Stimulated activated naive B cell treated with anti-CD40 and anti-IgM and Interleukin-4, amounts not matched to agents 10 μg/mL and 1 μg/mL and 100 μg/mL, for 72 hours (primary cell): ENCODE measurements at regions not wholly inside any gene's neighbourhood (a gene's known extent, or its start where the extent isn't known, plus 50 kb on each side); places are given as distances from the start of the nearest gene placed in this dataset.

Experiments
- ATAC-seq, 2 donors: fragments of 150-1000 bp; cut with Tn5 transposase; replicated peaks; 2 replicates each; pipeline ENCODE4 v1.10.0; 2021; ENCODE audit warnings: moderate library complexity in 1 of 2
- DNase-seq: peaks from one replicate; pipeline ENCODE4 v3.0.0; 2021
- H3K27ac Mint-ChIP-seq: one replicate; pipeline ENCODE4 v1.8.0; 2022; ENCODE audit warnings: mild to moderate bottlenecking, mixed read lengths
- H3K27me3 Mint-ChIP-seq, 2 donors: one replicate each; pipeline ENCODE4 v1.8.0; 2022; ENCODE audit warnings: mixed read lengths in 2 of 2
- H3K36me3 Mint-ChIP-seq, 2 donors: one replicate each; pipeline ENCODE4 v1.8.0; 2022; ENCODE audit warnings: mixed read lengths in 2 of 2, mild to moderate bottlenecking in 1 of 2
- H3K4me1 Mint-ChIP-seq, 2 donors: one replicate each; pipeline ENCODE4 v1.8.0; 2022; ENCODE audit warnings: mixed read lengths in 2 of 2, mild to moderate bottlenecking in 1 of 2
- H3K4me3 Mint-ChIP-seq, 2 donors: one replicate each; pipeline ENCODE4 v1.8.0; 2022; ENCODE audit warnings: mild to moderate bottlenecking in 2 of 2, mixed read lengths in 2 of 2, moderate library complexity in 1 of 2
- H3K9me3 Mint-ChIP-seq, 2 donors: one replicate each; pipeline ENCODE4 v1.8.0; 2022; ENCODE audit warnings: mixed read lengths in 2 of 2, mild to moderate bottlenecking in 1 of 2

DNA sequence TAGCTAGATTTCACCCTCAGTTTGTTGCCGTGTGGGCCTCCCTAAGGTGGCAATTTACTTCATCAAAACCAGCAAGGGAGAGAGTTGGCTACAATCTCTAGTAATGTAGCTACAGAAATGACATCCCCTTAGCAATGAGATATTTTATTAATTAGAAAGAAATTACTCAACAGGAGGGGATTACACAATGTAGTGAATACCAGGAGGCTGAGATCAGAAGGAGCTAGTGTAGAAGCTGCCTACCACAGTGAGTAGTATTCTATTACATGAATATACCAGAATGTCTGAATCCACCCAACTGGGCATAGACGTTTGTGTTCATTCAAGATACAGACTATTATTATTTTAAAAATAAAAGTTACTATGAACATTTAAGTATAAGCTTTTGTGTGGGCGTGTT, 868.2 kb upstream of the CXADR start:
- H3K4me3 Mint-ChIP-seq = no peak overlapping the region
- no peaks in the 10 kb centered on the region for H3K27me3 Mint-ChIP-seq
- ATAC-seq (no peak), DNase-seq (no peak)
- no peaks in the 10 kb centered on the region for H3K36me3 Mint-ChIP-seq
- H3K4me1 Mint-ChIP-seq = no peaks in the 10 kb centered on the region
- no peak overlapping the region for H3K27ac Mint-ChIP-seq
- peaks cover 0 to 7% of the 10 kb centered on the region in 2 donors for H3K9me3 Mint-ChIP-seq

DNA sequence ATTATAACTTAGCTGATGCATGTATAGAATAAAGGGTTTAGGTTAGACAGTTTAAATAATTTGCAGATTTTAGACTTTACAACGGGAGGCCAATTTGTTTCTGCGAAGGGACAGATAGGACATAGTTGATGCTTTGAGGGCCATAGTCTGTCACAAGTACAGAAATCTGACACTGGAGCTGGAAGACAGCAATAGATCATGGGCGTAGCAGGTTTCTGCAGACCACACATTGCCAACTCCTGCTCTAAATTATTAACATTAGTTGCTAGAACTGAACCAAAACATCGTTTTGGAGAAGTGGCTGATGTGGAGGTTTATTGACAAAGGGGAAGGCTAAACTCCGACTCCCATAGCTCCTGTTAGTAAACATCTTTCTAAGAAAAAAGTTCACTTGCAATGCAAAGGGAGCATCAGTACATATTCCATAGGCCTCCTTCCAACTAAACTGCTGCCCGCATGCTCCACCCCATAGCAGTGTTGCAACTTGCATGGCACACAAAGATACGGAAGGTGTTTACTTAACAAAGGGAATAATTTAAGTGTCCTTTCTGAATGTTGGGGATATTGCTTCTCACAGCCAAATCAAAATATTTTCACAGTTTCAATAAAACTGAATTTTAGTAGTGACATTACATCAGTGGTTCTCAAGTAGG, 862.0 kb upstream of the CXADR start:
- DNase-seq (no peak), ATAC-seq (no peak)
- H3K27me3 Mint-ChIP-seq = no peaks in the 10 kb centered on the region
- no peak overlapping the region for H3K27ac Mint-ChIP-seq
- H3K4me3 Mint-ChIP-seq = no peak overlapping the region
- H3K36me3 Mint-ChIP-seq = no peaks in the 10 kb centered on the region
- no peaks in the 10 kb centered on the region for H3K4me1 Mint-ChIP-seq
- peaks cover 1 to 3% of the 10 kb centered on the region in 2 donors for H3K9me3 Mint-ChIP-seq

DNA sequence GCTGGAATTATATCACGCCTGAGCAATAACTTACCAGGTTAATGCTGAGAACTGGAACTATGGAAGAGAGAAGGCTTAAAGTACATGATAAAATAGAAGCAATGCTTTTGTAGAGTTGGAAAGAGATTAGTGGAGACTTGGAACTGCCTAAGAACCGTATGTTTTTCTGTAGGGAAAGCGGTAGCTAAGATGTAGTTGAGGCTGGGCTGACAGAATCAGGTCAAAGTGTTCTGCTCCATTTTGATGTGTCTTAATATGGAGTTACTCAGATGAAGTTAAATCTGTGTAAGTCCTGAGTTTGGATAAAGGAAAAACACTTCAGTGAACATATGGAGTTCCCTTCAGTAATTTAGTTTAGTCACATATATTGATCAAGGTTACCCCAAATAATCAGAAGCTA, 860.9 kb upstream of the CXADR start:
- no peak overlapping the region for H3K4me3 Mint-ChIP-seq
- H3K27me3 Mint-ChIP-seq = no peaks in the 10 kb centered on the region
- no peak overlapping the region for H3K27ac Mint-ChIP-seq
- ATAC-seq (no peak), DNase-seq (no peak)
- H3K4me1 Mint-ChIP-seq = no peaks in the 10 kb centered on the region
- no peaks in the 10 kb centered on the region for H3K36me3 Mint-ChIP-seq
- peaks cover 1 to 3% of the 10 kb centered on the region in 2 donors for H3K9me3 Mint-ChIP-seq

DNA sequence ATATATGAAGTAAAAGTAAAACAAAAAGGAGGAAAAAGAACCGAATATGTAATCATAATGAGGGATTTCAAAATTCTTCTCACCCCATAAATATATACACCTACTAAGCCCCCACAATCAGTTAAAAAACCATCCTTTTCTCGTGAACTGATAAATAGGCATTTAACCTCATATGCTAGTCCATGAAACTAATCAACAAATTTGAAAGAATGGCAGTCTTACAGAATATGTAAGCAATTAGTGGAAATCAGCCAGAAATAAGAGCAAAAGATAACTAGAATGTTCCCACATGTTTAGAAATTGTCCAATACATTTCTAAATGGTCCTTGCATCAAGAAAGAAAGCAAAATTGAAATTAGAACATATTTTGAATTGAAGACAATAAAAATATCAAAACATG, 849.4 kb upstream of the CXADR start:
- Mint-ChIP-seq H3K27ac (no peak overlapping the region), H3K36me3 (no peaks in the 10 kb centered on the region), H3K9me3 (peaks cover 0 to 2% of the 10 kb centered on the region in 2 donors), H3K4me3 (no peak overlapping the region), H3K4me1 (no peaks in the 10 kb centered on the region), H3K27me3 (no peaks in the 10 kb centered on the region)
- ATAC-seq (no peak), DNase-seq (no peak)

DNA sequence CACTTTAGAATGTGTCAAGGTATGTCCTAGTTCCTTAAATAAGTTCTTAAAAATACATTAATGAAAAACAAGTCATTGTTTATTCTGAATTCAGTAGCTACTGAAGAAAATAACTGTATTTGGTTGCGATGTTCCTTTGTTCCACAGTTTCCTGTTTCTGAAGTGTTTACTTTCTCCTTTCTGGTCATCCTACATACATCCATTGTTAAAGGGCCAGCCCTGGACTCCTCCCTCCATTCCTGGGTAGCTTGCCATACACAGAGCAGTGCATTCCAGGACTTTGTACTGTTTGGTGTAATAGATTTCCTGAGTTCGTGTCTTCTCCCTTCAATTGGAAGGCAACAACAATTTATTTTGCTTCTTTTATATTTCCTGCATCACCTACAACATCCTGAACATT, 845.4 kb upstream of the CXADR start:
- H3K9me3 Mint-ChIP-seq = peaks cover 0 to 2% of the 10 kb centered on the region in 2 donors
- no peak overlapping the region for H3K4me3 Mint-ChIP-seq
- H3K27me3 Mint-ChIP-seq = no peaks in the 10 kb centered on the region
- DNase-seq (no peak), ATAC-seq (no peak)
- no peaks in the 10 kb centered on the region for H3K36me3 Mint-ChIP-seq
- H3K27ac Mint-ChIP-seq = no peak overlapping the region
- H3K4me1 Mint-ChIP-seq = no peaks in the 10 kb centered on the region

DNA sequence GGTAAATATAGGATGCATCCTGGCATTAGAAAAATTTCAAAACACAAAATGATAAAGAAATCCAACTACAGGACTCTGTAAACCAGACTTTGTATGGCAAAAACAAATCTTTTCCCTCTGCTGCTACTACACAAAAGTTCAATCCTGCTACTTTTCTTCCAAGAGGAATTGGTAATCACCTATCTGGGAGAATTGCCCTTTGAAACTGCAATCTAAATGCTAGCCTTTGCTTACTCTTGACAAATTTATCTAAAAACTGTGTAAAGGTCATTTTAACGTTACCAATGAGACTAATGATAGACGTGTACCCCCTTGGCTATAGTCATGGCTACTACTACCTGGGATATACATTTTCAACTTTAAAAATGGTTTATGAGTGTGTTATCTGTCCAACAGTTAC, 837.9 kb upstream of the CXADR start:
- no peaks in the 10 kb centered on the region for H3K4me1 Mint-ChIP-seq
- no peaks in the 10 kb centered on the region for H3K36me3 Mint-ChIP-seq
- H3K4me3 Mint-ChIP-seq = no peak overlapping the region
- DNase-seq (no peak), ATAC-seq (no peak)
- H3K27ac Mint-ChIP-seq = no peak overlapping the region
- peaks cover 0 to 1% of the 10 kb centered on the region in 2 donors for H3K9me3 Mint-ChIP-seq
- H3K27me3 Mint-ChIP-seq = no peaks in the 10 kb centered on the region

DNA sequence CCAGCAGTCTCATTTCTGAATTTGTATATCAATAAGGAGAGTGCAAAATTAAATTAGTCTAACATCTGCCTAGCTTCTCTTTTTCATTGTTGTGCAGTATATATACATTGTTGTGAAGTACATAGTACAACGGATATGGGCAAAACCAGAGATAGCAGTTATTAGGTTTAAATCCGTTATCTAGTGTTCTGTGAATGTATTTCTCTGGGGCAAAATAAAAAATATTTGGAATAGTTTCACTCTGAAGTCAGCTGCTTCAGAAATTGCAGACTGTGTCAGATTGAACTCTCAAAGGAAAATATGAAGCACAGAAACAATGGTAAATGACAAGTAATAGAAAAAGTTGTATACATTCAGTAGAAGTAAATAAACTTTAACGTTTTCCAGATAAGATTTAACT, 836.5 kb upstream of the CXADR start:
- Mint-ChIP-seq H3K27me3 (no peaks in the 10 kb centered on the region), H3K9me3 (peaks cover 0 to 3% of the 10 kb centered on the region in 2 donors), H3K36me3 (no peaks in the 10 kb centered on the region), H3K27ac (no peak overlapping the region), H3K4me1 (no peaks in the 10 kb centered on the region), H3K4me3 (no peak overlapping the region)
- ATAC-seq = no peak
- no peak for DNase-seq

DNA sequence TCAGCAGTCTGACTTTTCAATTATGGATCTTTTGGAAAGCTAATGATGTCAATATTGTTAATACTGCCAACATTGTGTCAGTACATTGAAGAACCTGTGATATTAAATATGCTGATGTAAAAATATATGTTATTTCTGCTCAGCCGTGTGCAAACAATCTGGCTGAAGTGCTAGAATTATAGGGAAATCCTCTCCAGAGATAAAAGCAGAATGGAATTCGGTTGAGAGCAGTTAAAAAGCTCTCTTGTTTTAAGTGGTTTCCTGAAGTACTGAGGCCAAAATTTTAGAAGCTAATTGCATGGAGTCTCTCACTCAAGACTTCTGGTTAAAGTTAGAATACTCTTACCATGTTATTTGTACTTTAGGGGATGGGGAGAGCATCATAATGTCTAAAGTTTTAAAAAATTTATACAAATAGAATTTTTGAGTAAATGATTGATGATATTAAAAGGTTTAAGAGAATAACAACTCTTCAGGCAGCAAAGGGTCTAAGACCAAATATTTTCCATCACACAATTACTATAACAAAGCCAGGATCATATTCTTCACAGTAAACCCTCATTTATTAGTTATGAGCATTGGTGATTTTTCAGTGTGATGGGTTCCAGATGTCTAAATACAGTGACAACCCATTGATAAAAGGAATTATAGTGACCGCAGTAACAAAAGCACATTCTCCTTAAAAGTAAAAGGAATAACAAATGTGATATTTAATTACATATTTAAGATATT, 834.2 kb upstream of the CXADR start:
- Mint-ChIP-seq H3K36me3 (no peaks in the 10 kb centered on the region), H3K4me3 (no peak overlapping the region), H3K4me1 (no peaks in the 10 kb centered on the region), H3K27ac (no peak overlapping the region), H3K9me3 (peaks cover 0 to 6% of the 10 kb centered on the region in 2 donors), H3K27me3 (no peaks in the 10 kb centered on the region)
- ATAC-seq (no peak), DNase-seq (no peak)

DNA sequence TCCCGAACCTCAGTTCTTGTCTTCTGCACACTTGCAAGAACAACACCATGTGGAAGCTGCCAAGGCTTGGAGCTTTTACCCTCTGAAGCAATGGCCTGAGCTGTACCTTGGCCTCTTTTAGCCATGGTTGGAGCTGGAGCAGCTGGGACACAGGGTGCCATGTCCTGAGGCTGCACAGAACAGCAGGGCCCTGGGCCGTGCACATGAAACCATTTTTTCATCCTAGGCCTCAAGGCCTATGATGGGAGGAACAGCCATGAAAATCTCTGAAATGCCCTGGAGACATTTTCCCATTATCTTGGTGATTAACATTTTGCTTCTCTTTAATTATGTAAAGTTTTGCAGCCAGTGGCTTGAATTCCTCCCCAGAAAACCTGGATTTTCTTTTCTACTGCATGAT, 817.8 kb upstream of the CXADR start:
- no peaks in the 10 kb centered on the region for H3K4me1 Mint-ChIP-seq
- H3K4me3 Mint-ChIP-seq = no peak overlapping the region
- no peak for ATAC-seq
- peaks cover 13 to 15% of the 10 kb centered on the region in 2 donors for H3K9me3 Mint-ChIP-seq
- H3K27me3 Mint-ChIP-seq = no peaks in the 10 kb centered on the region
- H3K36me3 Mint-ChIP-seq = no peaks in the 10 kb centered on the region
- no peak for DNase-seq
- no peak overlapping the region for H3K27ac Mint-ChIP-seq

DNA sequence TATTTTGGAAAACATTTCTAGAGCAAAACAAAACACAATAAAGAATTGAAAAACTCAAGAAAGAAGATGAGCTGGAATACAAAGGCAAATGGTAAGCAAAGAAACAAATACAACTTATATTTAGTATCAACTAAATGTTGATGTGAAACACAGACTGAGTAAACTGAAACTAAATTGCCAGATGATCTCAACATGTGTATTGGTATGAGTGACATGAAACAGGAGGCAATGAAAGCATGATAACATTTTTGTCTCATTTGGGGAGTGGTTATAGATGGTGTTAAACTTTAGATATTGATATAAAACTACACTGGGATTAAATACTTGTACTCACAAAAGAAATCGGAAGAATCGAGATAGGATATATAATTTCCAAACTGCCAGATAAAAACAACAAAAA, 805.6 kb upstream of the CXADR start:
- Mint-ChIP-seq H3K36me3 (no peaks in the 10 kb centered on the region), H3K4me1 (no peaks in the 10 kb centered on the region), H3K27me3 (no peaks in the 10 kb centered on the region), H3K4me3 (no peak overlapping the region), H3K9me3 (peaks cover 2 to 8% of the 10 kb centered on the region in 2 donors), H3K27ac (no peak overlapping the region)
- no peak for DNase-seq
- ATAC-seq = no peak

DNA sequence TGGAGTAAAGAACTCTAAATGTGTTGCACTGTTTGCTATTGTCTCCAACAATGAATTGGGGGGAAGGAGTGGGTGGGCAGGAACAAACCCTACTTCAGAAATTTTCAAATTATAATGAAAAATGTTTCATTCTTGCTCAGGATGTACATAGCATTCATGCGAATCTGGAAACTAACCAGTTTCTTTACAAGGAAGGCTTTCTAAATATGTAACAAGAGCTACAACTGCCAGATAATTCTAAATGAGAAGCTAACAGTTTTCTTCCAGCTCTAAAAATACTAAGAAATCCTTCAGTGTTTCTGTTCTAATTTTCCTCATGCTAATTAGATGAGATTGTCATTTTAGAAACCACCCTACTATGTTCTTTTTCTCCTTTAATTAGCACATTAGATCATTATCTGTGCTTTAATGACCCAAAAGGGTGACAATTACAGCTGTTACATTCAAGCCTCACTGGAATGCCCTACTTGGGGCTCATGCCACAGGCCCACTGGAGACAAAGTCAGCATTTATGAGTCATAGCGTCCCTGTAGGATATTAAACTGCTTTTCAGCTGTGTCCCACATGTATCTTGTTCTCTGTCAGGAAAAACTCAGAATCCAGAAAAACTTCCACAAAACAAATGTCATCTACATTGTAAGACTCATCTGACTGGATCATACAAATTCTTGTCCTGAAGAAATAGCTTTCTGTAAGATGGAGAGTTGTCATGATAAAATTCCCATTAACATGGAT, 804.6 kb upstream of the CXADR start:
- H3K27ac Mint-ChIP-seq = no peak overlapping the region
- ATAC-seq = no peak
- H3K27me3 Mint-ChIP-seq = no peaks in the 10 kb centered on the region
- H3K4me1 Mint-ChIP-seq = no peaks in the 10 kb centered on the region
- no peaks in the 10 kb centered on the region for H3K36me3 Mint-ChIP-seq
- H3K4me3 Mint-ChIP-seq = no peak overlapping the region
- no peak for DNase-seq
- peaks cover 2 to 9% of the 10 kb centered on the region in 2 donors for H3K9me3 Mint-ChIP-seq

DNA sequence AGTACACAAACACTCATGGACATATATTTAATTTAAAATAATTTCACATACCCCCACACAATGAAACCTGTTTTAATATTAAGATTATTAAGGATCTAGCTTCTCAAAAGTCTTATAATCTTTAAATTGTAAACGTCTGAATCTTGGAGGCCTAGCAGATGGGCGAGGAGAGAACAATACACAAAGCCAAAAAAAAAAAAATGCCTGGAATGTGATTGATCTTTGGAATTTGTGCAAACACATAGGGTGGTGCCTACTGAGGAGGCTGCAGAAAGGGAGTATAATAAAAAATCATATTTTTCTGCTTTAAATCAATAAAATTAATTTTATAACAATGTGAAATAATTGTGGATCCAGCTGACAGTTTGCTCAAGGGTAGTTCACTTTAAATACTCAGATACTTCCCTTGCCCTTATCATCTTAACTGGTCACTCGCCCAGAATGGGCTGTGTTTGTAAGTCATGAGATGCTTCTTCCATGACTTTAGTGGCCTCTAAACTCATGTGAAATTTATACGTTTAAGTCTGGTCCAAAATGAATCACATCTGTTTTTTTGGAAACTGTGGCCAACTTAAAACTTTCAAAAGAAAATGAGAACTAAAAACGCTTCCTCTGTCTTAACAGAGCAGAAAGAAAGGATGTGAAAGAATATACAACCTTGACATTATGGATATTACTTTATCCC, 802.8 kb upstream of the CXADR start:
- Mint-ChIP-seq H3K36me3 (no peaks in the 10 kb centered on the region), H3K4me3 (no peak overlapping the region), H3K4me1 (no peaks in the 10 kb centered on the region), H3K9me3 (peaks cover 4 to 9% of the 10 kb centered on the region in 2 donors), H3K27me3 (no peaks in the 10 kb centered on the region), H3K27ac (no peak overlapping the region)
- no peak for DNase-seq
- no peak for ATAC-seq

DNA sequence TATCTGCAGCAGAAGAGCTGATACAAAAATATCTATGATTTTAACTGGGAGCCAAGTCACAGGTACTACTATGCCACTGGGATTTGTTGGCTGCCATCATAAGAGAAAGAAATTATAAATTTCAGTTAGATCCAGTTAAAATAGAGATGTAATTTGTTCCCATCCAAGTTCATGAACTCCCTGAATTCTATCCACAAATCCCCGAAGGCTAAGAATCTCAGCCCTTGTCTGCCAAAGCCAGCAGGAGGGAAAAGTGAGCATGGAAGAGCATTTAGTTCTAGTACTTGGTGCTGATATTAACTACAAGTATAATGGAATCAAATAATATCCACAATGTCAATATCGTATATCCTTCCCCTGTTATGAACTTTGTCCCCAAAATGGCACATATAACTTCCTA, 801.1 kb upstream of the CXADR start:
- DNase-seq = no peak
- H3K36me3 Mint-ChIP-seq = no peaks in the 10 kb centered on the region

DNA sequence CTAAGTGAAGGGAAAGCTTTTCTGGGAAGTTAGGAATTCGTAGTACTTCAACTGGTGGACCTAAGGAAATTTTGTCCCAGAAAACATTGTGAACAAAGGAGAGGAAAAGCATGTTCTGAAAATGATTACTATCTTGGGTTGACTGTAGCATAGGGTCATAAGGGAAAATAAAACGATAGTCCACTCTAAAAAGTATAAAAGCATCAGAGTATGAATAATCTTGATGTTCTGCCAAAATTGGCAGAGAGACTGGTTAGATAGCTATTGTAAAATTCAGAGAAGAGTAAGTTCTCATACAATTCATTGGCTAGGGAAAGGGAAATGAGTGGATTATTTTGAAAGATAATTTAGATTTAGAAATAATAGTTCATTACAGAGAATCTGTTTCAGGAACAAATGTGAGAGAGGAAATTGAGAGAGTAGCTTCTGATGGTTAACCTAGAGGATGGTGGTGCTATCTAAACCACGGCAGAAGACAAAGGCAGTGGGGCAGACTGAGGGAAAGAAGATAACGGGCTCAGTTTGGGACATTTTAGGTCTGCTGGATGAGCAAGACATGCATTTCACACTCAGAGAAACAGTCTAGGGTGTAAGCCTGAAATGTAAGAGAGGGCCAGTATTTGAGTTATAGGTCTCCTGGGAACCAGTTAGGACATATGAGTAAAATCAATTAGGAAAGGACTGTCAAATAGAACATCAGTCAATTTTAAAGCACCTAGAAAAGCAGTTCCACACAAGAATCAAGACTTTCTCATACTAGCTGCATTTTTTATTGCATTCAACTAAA, 799.3 kb upstream of the CXADR start:
- Mint-ChIP-seq H3K27ac (no peak overlapping the region), H3K36me3 (no peaks in the 10 kb centered on the region), H3K9me3 (peaks cover 5 to 10% of the 10 kb centered on the region in 2 donors), H3K27me3 (no peaks in the 10 kb centered on the region), H3K4me1 (no peaks in the 10 kb centered on the region), H3K4me3 (no peak overlapping the region)
- DNase-seq (no peak), ATAC-seq (no peak)

More for the DNA sequence above, 801.1 kb upstream of the CXADR start:
- ATAC-seq = no peak
- Mint-ChIP-seq H3K4me1 (no peaks in the 10 kb centered on the region), H3K4me3 (no peak overlapping the region), H3K27me3 (no peaks in the 10 kb centered on the region), H3K27ac (no peak overlapping the region), H3K9me3 (peaks cover 4 to 6% of the 10 kb centered on the region in 2 donors)
